SK-N-SH (cell line): ENCODE measurements at regions not wholly inside any gene's neighbourhood (a gene's known extent, or its start where the extent isn't known, plus 50 kb on each side); places are given as distances from the start of the nearest gene placed in this dataset.

Experiments
- CTCF ChIA-PET: fragments of 300-600, 350-600 bp; formaldehyde crosslinking; extraction: SDS; loops from one replicate; lab custom pipeline; 2021; lab: Yijun Ruan, JAX
- POLR2A ChIA-PET: fragments of 350-600 bp; sonication (Branson Sonifier 250); formaldehyde crosslinking; extraction: SDS; loops from one replicate; lab custom pipeline; 2020; ENCODE audit warnings: antibody characterized with exemption, inconsistent platforms; lab: Yijun Ruan, JAX
- DNase-seq: peaks from one replicate; pipeline ENCODE4 v3.0.0; 2012
- H2AFZ ChIP-seq: fragments of 200-600 bp; sonication (generic); 2 replicates; pipeline ENCODE4 v1.8.1; 2016; ENCODE audit warnings: antibody characterized with exemption, mild to moderate bottlenecking, low read depth
- H3F3A ChIP-seq: fragments of 200-600 bp; sonication (generic); replicated peaks from 2 replicates; pipeline ENCODE3; 2016; ENCODE audit warnings: antibody characterized with exemption, mild to moderate bottlenecking; ENCODE audit not compliant: insufficient read depth
- H3K27ac ChIP-seq, 2 experiments: fragments of 200-500 bp in 1 of 2; fragments of 200-600 bp in 1 of 2; sonication (Bioruptor generic) in 1 of 2; sonication (generic), shearing (Covaris generic) in 1 of 2; 2 replicates each; pipeline versions ENCODE4 v1.5.1 to v1.6.1; 2014 to 2016; ENCODE audit warnings: low read depth in 2 of 2, inconsistent platforms in 1 of 2, low read length in 1 of 2, mild to moderate bottlenecking in 1 of 2, mixed read lengths in 1 of 2
- H3K27me3 ChIP-seq: fragments of 200-600 bp; sonication (generic), shearing (Covaris generic); 2 replicates; pipeline ENCODE4 v1.6.1; 2016; ENCODE audit warnings: mixed run types; ENCODE audit not compliant: insufficient read depth
- H3K36me3 ChIP-seq, 2 experiments: fragments of 200-500 bp in 1 of 2; fragments of 200-600 bp in 1 of 2; sonication (Bioruptor generic) in 1 of 2; sonication (generic) in 1 of 2; replicated peaks in 1 of 2; 2 replicates each; pipeline versions ENCODE3 to v1.5.1; 2014 to 2016; ENCODE audit warnings: low read length in 1 of 2, mild to moderate bottlenecking in 1 of 2; ENCODE audit not compliant: insufficient read depth in 2 of 2, control insufficient read depth in 1 of 2
- H3K4me1 ChIP-seq, 2 experiments: fragments of 200-500 bp in 1 of 2; fragments of 200-600 bp in 1 of 2; sonication (Bioruptor generic) in 1 of 2; sonication (generic), shearing (Covaris generic) in 1 of 2; 2 replicates each; pipeline versions ENCODE4 v1.5.1 to v1.6.1; 2014 to 2016; ENCODE audit warnings: low read depth in 1 of 2, low read length in 1 of 2, mixed run types in 1 of 2; ENCODE audit not compliant: insufficient read depth in 2 of 2, control insufficient read depth in 1 of 2
- H3K4me2 ChIP-seq: fragments of 200-600 bp; sonication (generic), shearing (Covaris generic); 2 replicates; pipeline ENCODE4 v1.6.1; 2017; ENCODE audit warnings: mixed run types
- H3K4me3 ChIP-seq, 2 experiments: fragments of 200-500 bp in 1 of 2; fragments of 200-600 bp in 1 of 2; sonication (Bioruptor generic) in 1 of 2; sonication (generic), shearing (Covaris generic) in 1 of 2; 2 replicates each; pipeline versions ENCODE4 v1.5.1 to v1.8.1; 2014 to 2016; ENCODE audit warnings: low read depth in 2 of 2, inconsistent platforms in 1 of 2, low read length in 1 of 2, mild to moderate bottlenecking in 1 of 2, mixed read lengths in 1 of 2, moderate library complexity in 1 of 2
- H3K79me2 ChIP-seq: fragments of 200-600 bp; sonication (generic); 2 replicates; pipeline ENCODE4 v1.8.1; 2017; ENCODE audit warnings: mild to moderate bottlenecking; ENCODE audit not compliant: insufficient read depth
- H3K9ac ChIP-seq: fragments of 200-600 bp; sonication (generic); 2 replicates; pipeline ENCODE4 v1.6.1; 2017; ENCODE audit warnings: mixed run types
- H3K9me2 ChIP-seq: fragments of 200-600 bp; sonication (generic); 2 replicates; pipeline ENCODE4 v1.6.1; 2017; ENCODE audit warnings: mixed run types
- H3K9me3 ChIP-seq: fragments of 200-600 bp; sonication (generic); 2 replicates; pipeline ENCODE4 v1.6.1; 2017; ENCODE audit warnings: mixed run types, mild to moderate bottlenecking, moderate library complexity
- H4K20me1 ChIP-seq: fragments of 200-600 bp; sonication (generic); 2 replicates; pipeline ENCODE4 v1.6.1; 2017; ENCODE audit warnings: mild to moderate bottlenecking, mixed run types; ENCODE audit not compliant: insufficient read depth
- CHD2 ChIP-seq: fragments of 150-350 bp; IDR thresholded peaks from 2 replicates; pipeline ENCODE4 v1.6.1; 2018; ENCODE audit warnings: low read length; ENCODE audit not compliant: partially characterized antibody
- CTCF ChIP-seq: fragments of 200-600 bp; sonication (generic); IDR thresholded peaks from 2 replicates; pipeline ENCODE4 v1.6.1; 2017; ENCODE audit warnings: antibody characterized with exemption, mild to moderate bottlenecking, moderate library complexity
- ELF1 ChIP-seq: IDR thresholded peaks from 2 replicates; pipeline ENCODE4 v1.4.0; 2012
- EZH2phosphoT487 ChIP-seq: fragments of 200-600 bp; sonication (generic); IDR thresholded peaks from 2 replicates; pipeline ENCODE4 v1.6.1; 2017; ENCODE audit warnings: low read depth, mixed run types, mild to moderate bottlenecking, antibody characterized with exemption, moderate library complexity, borderline replicate concordance
- FOXJ3 ChIP-seq: sonication (generic); formaldehyde crosslinking; IDR thresholded peaks from 2 replicates; pipeline ENCODE4 v1.5.1; 2020; ENCODE audit warnings: mild to moderate bottlenecking, missing genetic modification reagents
- FOXM1 ChIP-seq: IDR thresholded peaks from 2 replicates; pipeline ENCODE4 v1.4.0; 2012; ENCODE audit warnings: low read depth, mild to moderate bottlenecking
- IRF3 ChIP-seq: fragments of 150-350 bp; IDR thresholded peaks from 2 replicates; pipeline ENCODE4 v1.6.1; 2016; ENCODE audit warnings: mild to moderate bottlenecking, low read depth, low read length
- POLR2AphosphoS5 ChIP-seq: IDR thresholded peaks from 2 replicates; pipeline ENCODE4 v1.6.1; 2012; ENCODE audit warnings: low read depth, low read length
- REST ChIP-seq: IDR thresholded peaks from 2 replicates; pipeline ENCODE4 v1.6.1; 2012; ENCODE audit warnings: mild to moderate bottlenecking, low read depth, low read length, moderate library complexity
- RFX5 ChIP-seq: IDR thresholded peaks from 2 replicates; pipeline ENCODE4 v1.6.1; 2012; ENCODE audit warnings: mild to moderate bottlenecking, improper control_type of control experiment, low read length
- RXRA ChIP-seq: IDR thresholded peaks from 2 replicates; pipeline ENCODE4 v1.4.0; 2012; ENCODE audit warnings: low read depth, mild to moderate bottlenecking, borderline replicate concordance
- SIN3A ChIP-seq: IDR thresholded peaks from 2 replicates; pipeline ENCODE4 v1.6.1; 2012; ENCODE audit warnings: low read depth, mild to moderate bottlenecking, low read length, moderate library complexity, borderline replicate concordance
- SMC3 ChIP-seq: IDR thresholded peaks from 2 replicates; pipeline ENCODE4 v1.6.1; 2012; ENCODE audit warnings: low read depth, low read length, improper control_type of control experiment
- TAF1 ChIP-seq: IDR thresholded peaks from 2 replicates; pipeline ENCODE4 v1.6.1; 2012; ENCODE audit warnings: low read depth, mild to moderate bottlenecking, low read length, moderate library complexity, borderline replicate concordance
- TCF12 ChIP-seq: IDR thresholded peaks from 2 replicates; pipeline ENCODE4 v1.4.0; 2012
- TEAD4 ChIP-seq: IDR thresholded peaks from 2 replicates; pipeline ENCODE4 v1.4.0; 2012; ENCODE audit warnings: mild to moderate bottlenecking, borderline replicate concordance; ENCODE audit not compliant: insufficient read depth
- USF1 ChIP-seq: IDR thresholded peaks from 2 replicates; pipeline ENCODE4 v1.4.0; 2012; ENCODE audit warnings: low read depth, borderline replicate concordance
- USF2 ChIP-seq: fragments of 150-350 bp; IDR thresholded peaks from 2 replicates; pipeline ENCODE4 v1.6.1; 2017; ENCODE audit warnings: antibody characterized with exemption, low read length, low read depth, borderline replicate concordance
- YY1 ChIP-seq: IDR thresholded peaks from 2 replicates; pipeline ENCODE4 v1.4.0; 2012; ENCODE audit warnings: low read depth, mild to moderate bottlenecking
- WGBS: methylation state at CpG from one replicate; pipeline ENCODE4 v1.1.6; 2017; ENCODE audit warnings: low lambda C conversion rate; 5-methylcytosine and 5-hydroxymethylcytosine counted together

- TF ChIP-seq IRF3: no peak
- TF ChIP-seq ELF1: no peak
Observed at GRCh38 chr6:65776332-65776731, 69.3 kb upstream of the EYS start (continued).

- Histone ChIP-seq H3K4me2 (no peak overlapping the region), H4K20me1 (no peaks in the 10 kb centered on the region), H2AFZ (no peak overlapping the region), H3K27ac (no peak overlapping the region), H3K9me2 (no peaks in the 10 kb centered on the region), H3K4me1 (no peaks in the 10 kb centered on the region), H3K9me3 (no peaks in the 10 kb centered on the region), H3F3A (no peaks in the 10 kb centered on the region), H3K4me3 (no peak overlapping the region), H3K36me3 (no peaks in the 10 kb centered on the region), H3K9ac (no peak overlapping the region), H3K27me3 (no peaks in the 10 kb centered on the region), H3K79me2 (no peaks in the 10 kb centered on the region)
- ChIA-PET CTCF (no interaction called here), POLR2A (no interaction called here)
- WGBS: 50% methylated on average over 3 of the region's 3 CpGs
- no peak for TF ChIP-seq POLR2AphosphoS5
- no peak for TF ChIP-seq RXRA
- TF ChIP-seq FOXM1: no peak
- no peak for TF ChIP-seq TAF1
- TF ChIP-seq EZH2phosphoT487: no peak
- TF ChIP-seq FOXJ3 (CRISPR knock-in tag): no peak
- no peak for TF ChIP-seq USF2
- no peak for TF ChIP-seq USF1
- no peak for TF ChIP-seq RFX5
- TF ChIP-seq TCF12: no peak
- TF ChIP-seq CHD2: no peak
- TF ChIP-seq SMC3: no peak
- TF ChIP-seq CTCF: no peak
- TF ChIP-seq TEAD4: no peak
- TF ChIP-seq REST: no peak
- no peak for TF ChIP-seq SIN3A
- no peak for TF ChIP-seq YY1
- no peak for DNase-seq
Observed at GRCh38 chr6:65771946-65772345, 64.9 kb upstream of the EYS start.
